Endodermal cell (in vitro differentiated cells): ENCODE measurements at regions not wholly inside any gene's neighbourhood (a gene's known extent, or its start where the extent isn't known, plus 50 kb on each side); places are given as distances from the start of the nearest gene placed in this dataset.

ENCODE experiments used
- DNase-seq: peaks from one replicate; pipeline ENCODE4 v3.0.0-alpha.2; 2017
- H3K27ac ChIP-seq: 2 replicates; pipeline ENCODE4 v1.5.1; 2013; ENCODE audit warnings: mild to moderate bottlenecking, low read depth, low read length, moderate library complexity
- H3K27me3 ChIP-seq: 2 replicates; pipeline ENCODE4 v1.6.1; 2013; ENCODE audit warnings: mild to moderate bottlenecking, low read length, moderate library complexity; ENCODE audit not compliant: insufficient read depth, control insufficient read depth, poor library complexity, severe bottlenecking
- H3K36me3 ChIP-seq: 2 replicates; pipeline ENCODE4 v1.7.0; 2013; ENCODE audit warnings: mild to moderate bottlenecking, low read length, moderate library complexity; ENCODE audit not compliant: control insufficient read depth, insufficient read depth
- H3K4me1 ChIP-seq: one replicate; pipeline ENCODE4 v1.7.0; 2013; ENCODE audit warnings: low read length; ENCODE audit not compliant: control insufficient read depth, insufficient read depth
- H3K4me3 ChIP-seq: 2 replicates; pipeline ENCODE4 v1.5.1; 2013; ENCODE audit warnings: mild to moderate bottlenecking, low read length, moderate library complexity
- H3K9ac ChIP-seq: 2 replicates; pipeline ENCODE4 v1.6.1; 2013; ENCODE audit warnings: mild to moderate bottlenecking, low read length, moderate library complexity; ENCODE audit not compliant: poor library complexity, severe bottlenecking; ENCODE audit errors: extremely low read depth
- H3K9me3 ChIP-seq: 2 replicates; pipeline ENCODE4 v1.6.1; 2013; ENCODE audit warnings: mild to moderate bottlenecking, low read length, moderate library complexity; ENCODE audit not compliant: control insufficient read depth
- H3K27ac Mint-ChIP-seq: 2 replicates; pipeline ENCODE4 v1.8.0; 2020; ENCODE audit warnings: mixed read lengths
- H3K27me3 Mint-ChIP-seq: 2 replicates; pipeline ENCODE4 v1.8.0; 2021; ENCODE audit warnings: mild to moderate bottlenecking, mixed read lengths; ENCODE audit not compliant: insufficient read depth
- H3K36me3 Mint-ChIP-seq: 2 replicates; pipeline ENCODE4 v1.8.0; 2020; ENCODE audit warnings: low read depth, mixed read lengths
- H3K4me1 Mint-ChIP-seq: 2 replicates; pipeline ENCODE4 v1.8.0; 2020; ENCODE audit warnings: mixed read lengths
- H3K4me3 Mint-ChIP-seq: 2 replicates; pipeline ENCODE4 v1.8.0; 2020; ENCODE audit warnings: mild to moderate bottlenecking, moderate library complexity, mixed read lengths
- H3K9me3 Mint-ChIP-seq: 2 replicates; pipeline ENCODE4 v1.8.0; 2020; ENCODE audit warnings: mild to moderate bottlenecking, mixed read lengths
- CTCF ChIP-seq: fragments of 200-600 bp; sonication (generic); conservative IDR thresholded peaks from 2 replicates; pipeline ENCODE4 v1.5.0; 2021; ENCODE audit warnings: antibody characterized with exemption, mild to moderate bottlenecking
- WGBS, 2 experiments: methylation state at CpG; one replicate each; pipeline versions ENCODE4 v1.1.5 to v1.1.7; 2013; ENCODE audit warnings: missing lambda C conversion rate in 2 of 2, mixed read lengths in 1 of 2; ENCODE audit not compliant: insufficient coverage in 1 of 2, insufficient read length in 1 of 2; 5-methylcytosine and 5-hydroxymethylcytosine counted together

GRCh38 chr21:24298040-24298439, 1309.2 kb downstream of the MRPL39 start:
- DNase-seq = no peak
- H3K9me3 Mint-ChIP-seq = peaks cover 31% of the 10 kb centered on the region
- TF ChIP-seq CTCF = no peak
- WGBS, 2 experiments = no CpG with 5 or more reads among the region's 1 CpG
- H3K4me1 Mint-ChIP-seq = no peaks in the 10 kb centered on the region
- Histone ChIP-seq H3K27me3 (no peaks in the 10 kb centered on the region), H3K4me1 (no peaks in the 10 kb centered on the region), H3K4me3 (no peak overlapping the region), H3K36me3 (no peaks in the 10 kb centered on the region), H3K9ac (no peak overlapping the region), H3K9me3 (no peaks in the 10 kb centered on the region), H3K27ac (no peak overlapping the region)
- no peaks in the 10 kb centered on the region for H3K27me3 Mint-ChIP-seq
- no peak overlapping the region for H3K27ac Mint-ChIP-seq
- H3K4me3 Mint-ChIP-seq = no peak overlapping the region
- H3K36me3 Mint-ChIP-seq = no peaks in the 10 kb centered on the region

GRCh38 chr21:24294171-24294570, 1313.1 kb downstream of the MRPL39 start:
- H3K27me3 Mint-ChIP-seq = no peaks in the 10 kb centered on the region
- no peak for DNase-seq
- no peaks in the 10 kb centered on the region for H3K9me3 ChIP-seq
- no peaks in the 10 kb centered on the region for H3K36me3 ChIP-seq
- H3K4me1 Mint-ChIP-seq = no peaks in the 10 kb centered on the region
- H3K4me3 ChIP-seq = no peak overlapping the region
- no peak overlapping the region for H3K4me3 Mint-ChIP-seq
- no peaks in the 10 kb centered on the region for H3K36me3 Mint-ChIP-seq
- TF ChIP-seq CTCF = no peak
- H3K27ac Mint-ChIP-seq = no peak overlapping the region
- no peak overlapping the region for H3K9ac ChIP-seq
- H3K9me3 Mint-ChIP-seq = peaks cover 32% of the 10 kb centered on the region
- H3K27me3 ChIP-seq = no peaks in the 10 kb centered on the region
- no peaks in the 10 kb centered on the region for H3K4me1 ChIP-seq
- H3K27ac ChIP-seq = no peak overlapping the region
- 43 to 47% methylated on average over 1 to 2 of the region's 2 CpGs for WGBS, 2 experiments

GRCh38 chr21:24290151-24290833, 1317.0 kb downstream of the MRPL39 start:
- Histone ChIP-seq H3K27me3 (no peaks in the 10 kb centered on the region), H3K36me3 (no peaks in the 10 kb centered on the region), H3K4me1 (no peaks in the 10 kb centered on the region), H3K9me3 (peaks cover 4% of the 10 kb centered on the region), H3K9ac (no peak overlapping the region), H3K27ac (no peak overlapping the region), H3K4me3 (no peak overlapping the region)
- Mint-ChIP-seq H3K4me3 (no peak overlapping the region), H3K27me3 (no peaks in the 10 kb centered on the region), H3K27ac (no peak overlapping the region), H3K9me3 (peaks cover 25% of the 10 kb centered on the region), H3K36me3 (no peaks in the 10 kb centered on the region), H3K4me1 (no peaks in the 10 kb centered on the region)
- 58 to 60% methylated on average over 1 to 6 of the region's 6 CpGs for WGBS, 2 experiments
- DNase-seq = no peak
- TF ChIP-seq CTCF = no peak
